CD8-positive, alpha-beta memory T cell (primary cell): ENCODE measurements at regions not wholly inside any gene's neighbourhood (a gene's known extent, or its start where the extent isn't known, plus 50 kb on each side); places are given as distances from the start of the nearest gene placed in this dataset.
"Not testable (repeated sequence)": the region's sequence is repeated elsewhere in the genome, so short reads cannot be mapped to it uniquely, and the experiment has no call there.

ENCODE experiments used
- CTCF ChIA-PET: fragments of 350-600 bp; sonication (Branson Sonifier 250); formaldehyde crosslinking; loops from one replicate; lab custom pipeline; 2021; ENCODE audit warnings: antibody characterized with exemption; lab: Charles Lee
- POLR2A ChIA-PET: fragments of 350-600 bp; sonication (Branson Sonifier 250); formaldehyde crosslinking; loops from one replicate; lab custom pipeline; 2021; ENCODE audit warnings: antibody characterized with exemption; lab: Charles Lee
- DNase-seq, 5 donors: peaks; one replicate each; pipeline versions ENCODE4 v3.0.0 to v3.0.0-alpha.2; 2020 to 2022; ENCODE audit warnings: mixed read lengths in 1 of 5
- H3K27ac ChIP-seq: one replicate; pipeline ENCODE4 v1.7.0; 2013; ENCODE audit warnings: low read depth, mild to moderate bottlenecking, low read length, moderate library complexity
- H3K27me3 ChIP-seq: 2 replicates; pipeline ENCODE4 v1.7.0; 2013; ENCODE audit warnings: low read length, mild to moderate bottlenecking; ENCODE audit not compliant: insufficient read depth, poor library complexity, severe bottlenecking
- H3K36me3 ChIP-seq: 2 replicates; pipeline ENCODE4 v1.7.0; 2013; ENCODE audit warnings: mild to moderate bottlenecking, low read length, moderate library complexity; ENCODE audit not compliant: insufficient read depth
- H3K4me1 ChIP-seq: 2 replicates; pipeline ENCODE4 v1.7.0; 2013; ENCODE audit warnings: mild to moderate bottlenecking, low read length, moderate library complexity; ENCODE audit not compliant: insufficient read depth
- H3K4me3 ChIP-seq: 2 replicates; pipeline ENCODE4 v1.7.0; 2013; ENCODE audit warnings: mild to moderate bottlenecking, low read length
- H3K9me3 ChIP-seq: 2 replicates; pipeline ENCODE4 v1.7.0; 2013; ENCODE audit warnings: mild to moderate bottlenecking, low read length
- H3K27ac Mint-ChIP-seq, 8 donors: one replicate each; pipeline ENCODE4 v1.8.0; 2020 to 2021; ENCODE audit warnings: mixed read lengths in 8 of 8, mild to moderate bottlenecking in 6 of 8, inconsistent platforms in 3 of 8, moderate library complexity in 3 of 8
- H3K27me3 Mint-ChIP-seq, 2 donors: one replicate each; pipeline ENCODE4 v1.8.0; 2020 to 2021; ENCODE audit warnings: mixed read lengths in 2 of 2, mild to moderate bottlenecking in 1 of 2, moderate library complexity in 1 of 2
- H3K36me3 Mint-ChIP-seq, 3 donors: one replicate each; pipeline ENCODE4 v1.8.0; 2020 to 2021; ENCODE audit warnings: mixed read lengths in 3 of 3, inconsistent platforms in 1 of 3, mild to moderate bottlenecking in 1 of 3
- H3K4me1 Mint-ChIP-seq, 3 donors: one replicate each; pipeline ENCODE4 v1.8.0; 2020 to 2021; ENCODE audit warnings: mixed read lengths in 3 of 3, inconsistent platforms in 1 of 3, mild to moderate bottlenecking in 1 of 3
- H3K4me3 Mint-ChIP-seq, 7 donors: one replicate each; pipeline ENCODE4 v1.8.0; 2020 to 2021; ENCODE audit warnings: mixed read lengths in 7 of 7, mild to moderate bottlenecking in 6 of 7, moderate library complexity in 4 of 7, inconsistent platforms in 2 of 7
- H3K9me3 Mint-ChIP-seq, 5 donors: one replicate each; pipeline ENCODE4 v1.8.0; 2020 to 2022; ENCODE audit warnings: mixed read lengths in 5 of 5, mild to moderate bottlenecking in 3 of 5, moderate library complexity in 2 of 5, inconsistent platforms in 1 of 5

DNA sequence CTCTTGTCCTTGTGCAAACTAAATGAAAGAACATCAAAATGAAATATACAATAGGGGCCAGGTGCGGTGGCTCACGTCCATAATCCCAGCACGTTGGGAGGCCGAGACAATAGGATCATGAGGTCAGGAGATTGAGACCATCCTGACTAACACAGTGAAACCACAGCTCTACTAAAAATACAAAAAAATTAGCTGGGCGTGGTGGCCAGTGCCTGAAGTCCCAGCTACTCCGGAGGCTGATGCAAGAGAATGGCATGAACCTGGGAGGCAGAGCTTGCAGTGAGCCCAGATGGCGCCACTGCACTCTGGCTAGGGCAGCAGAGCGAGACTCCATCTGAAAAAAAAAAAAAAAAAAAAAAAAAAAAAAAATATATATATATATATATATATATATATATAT lies 132.7 kb upstream of the HSFY2 start:
- H3K36me3 ChIP-seq, POLR2A ChIA-PET, DNase-seq, H3K9me3 Mint-ChIP-seq, CTCF ChIA-PET, H3K27me3 Mint-ChIP-seq, H3K4me1 ChIP-seq, H3K27me3 ChIP-seq, H3K36me3 Mint-ChIP-seq, H3K9me3 ChIP-seq, H3K27ac Mint-ChIP-seq, H3K4me3 ChIP-seq, H3K27ac ChIP-seq, H3K4me1 Mint-ChIP-seq, H3K4me3 Mint-ChIP-seq: not testable (repeated sequence)

DNA sequence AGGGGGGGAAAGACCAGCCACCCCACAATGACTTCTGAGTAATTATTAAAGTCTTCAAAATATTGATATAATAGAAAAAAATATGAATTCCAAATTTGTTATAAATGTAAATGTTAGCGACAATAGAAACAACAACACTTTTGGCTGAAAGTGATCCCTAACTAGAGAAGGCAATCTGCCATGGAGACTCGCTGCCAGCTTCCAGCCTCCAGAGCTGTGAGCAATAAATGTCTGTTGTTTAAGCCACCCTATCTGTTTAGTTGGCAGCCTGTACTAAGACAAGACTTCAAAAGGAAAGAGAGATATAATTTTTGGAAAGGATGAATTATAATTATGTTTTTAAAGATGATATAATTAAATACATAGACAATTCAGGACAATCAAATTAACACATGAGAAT lies 130.8 kb upstream of the HSFY2 start:
- no peaks in the 10 kb centered on the region for H3K4me1 Mint-ChIP-seq
- Histone ChIP-seq H3K27ac (no peak overlapping the region), H3K9me3 (no peaks in the 10 kb centered on the region), H3K4me3 (no peak overlapping the region), H3K27me3 (no peaks in the 10 kb centered on the region), H3K36me3 (no peaks in the 10 kb centered on the region), H3K4me1 (no peaks in the 10 kb centered on the region)
- H3K4me3 Mint-ChIP-seq: no peak overlapping the region
- H3K27me3 Mint-ChIP-seq: no peaks in the 10 kb centered on the region
- ChIA-PET CTCF (no interaction called here), POLR2A (no interaction called here)
- H3K27ac Mint-ChIP-seq: no peak overlapping the region
- no peaks in the 10 kb centered on the region for H3K9me3 Mint-ChIP-seq
- no peaks in the 10 kb centered on the region for H3K36me3 Mint-ChIP-seq
- no peak for DNase-seq

DNA sequence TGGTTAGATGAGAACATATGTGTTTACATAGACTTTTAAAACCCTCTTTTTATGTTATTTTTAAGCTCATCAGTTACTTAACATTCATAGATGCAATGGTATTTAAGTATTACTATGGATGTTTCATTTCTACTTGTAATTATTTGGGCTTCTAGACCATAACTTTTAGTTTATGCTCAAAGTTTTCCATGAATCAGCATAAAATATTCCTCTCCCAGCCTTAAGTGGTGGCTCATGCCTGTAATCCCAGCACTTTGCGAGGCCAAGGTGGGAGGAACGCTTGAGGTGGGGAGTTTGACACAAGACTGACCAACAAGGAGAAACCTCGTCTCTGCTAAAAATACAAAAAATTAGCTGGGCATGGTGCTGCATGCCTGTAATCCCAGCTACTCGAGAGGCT lies 118.5 kb upstream of the HSFY2 start:
- DNase-seq: no peak
- H3K27me3 ChIP-seq: no peaks in the 10 kb centered on the region
- no peaks in the 10 kb centered on the region for H3K36me3 ChIP-seq
- ChIA-PET POLR2A (no interaction called here), CTCF (interaction anchor here (1.1 kb wide), 1 partner anchor 16 kb away, joined by 3 read pairs; no protein-coding TSS in a partner anchor)
- H3K4me3 ChIP-seq: no peak overlapping the region
- H3K4me1 ChIP-seq: no peaks in the 10 kb centered on the region
- Mint-ChIP-seq H3K27ac (no peak overlapping the region), H3K36me3 (no peaks in the 10 kb centered on the region), H3K27me3 (no peaks in the 10 kb centered on the region), H3K4me1 (no peaks in the 10 kb centered on the region), H3K9me3 (no peaks in the 10 kb centered on the region), H3K4me3 (no peak overlapping the region)
- no peaks in the 10 kb centered on the region for H3K9me3 ChIP-seq
- no peak overlapping the region for H3K27ac ChIP-seq

DNA sequence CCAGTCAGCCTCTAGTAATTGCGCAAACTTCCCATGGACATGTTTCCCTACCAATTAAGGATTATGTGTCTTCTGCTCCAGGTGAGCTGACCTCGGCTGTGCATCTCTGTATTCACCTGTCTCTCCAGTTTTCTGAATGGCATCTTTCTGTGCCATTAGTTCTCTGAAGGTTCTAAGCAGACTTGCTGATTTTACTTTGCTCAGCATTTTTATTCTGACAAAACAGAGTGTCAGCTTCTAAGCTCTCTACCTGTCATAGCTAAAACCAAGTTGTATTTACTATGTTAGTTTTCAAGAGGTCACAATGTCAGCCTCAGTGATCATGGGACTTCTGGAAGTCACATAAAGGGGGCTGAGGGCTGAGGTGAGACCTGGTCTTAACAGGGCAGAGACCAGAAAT lies 116.0 kb upstream of the HSFY2 start:
- Histone ChIP-seq H3K9me3 (no peaks in the 10 kb centered on the region), H3K4me3 (no peak overlapping the region), H3K4me1 (no peaks in the 10 kb centered on the region), H3K27ac (no peak overlapping the region), H3K27me3 (no peaks in the 10 kb centered on the region), H3K36me3 (no peaks in the 10 kb centered on the region)
- Mint-ChIP-seq H3K9me3 (no peaks in the 10 kb centered on the region), H3K27me3 (no peaks in the 10 kb centered on the region), H3K27ac (no peak overlapping the region), H3K36me3 (no peaks in the 10 kb centered on the region), H3K4me3 (no peak overlapping the region), H3K4me1 (no peaks in the 10 kb centered on the region)
- no peak for DNase-seq
- ChIA-PET CTCF (no interaction called here), POLR2A (no interaction called here)

DNA sequence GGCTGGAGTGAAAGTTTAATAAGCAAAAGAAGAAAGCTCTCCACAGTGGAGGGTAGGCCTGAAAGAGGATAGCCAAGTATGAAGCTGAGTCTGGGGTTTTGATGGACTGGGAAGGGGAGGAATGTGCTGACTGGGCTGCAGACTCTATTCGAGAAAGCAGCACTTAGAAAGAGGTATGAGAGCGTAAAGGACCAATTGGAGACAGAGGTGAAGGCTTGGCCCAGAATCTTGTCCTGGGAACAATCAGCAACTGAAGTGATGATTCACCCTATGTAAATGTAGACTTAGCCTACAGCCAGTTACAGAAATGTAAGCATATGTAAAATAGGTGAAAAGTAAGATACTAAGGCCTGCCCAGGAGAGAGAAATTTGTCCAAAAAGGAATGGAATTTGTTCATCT lies 111.2 kb upstream of the HSFY2 start:
- H3K4me1 ChIP-seq: no peaks in the 10 kb centered on the region
- H3K27ac Mint-ChIP-seq: no peak overlapping the region
- no peaks in the 10 kb centered on the region for H3K9me3 ChIP-seq
- H3K4me1 Mint-ChIP-seq: no peaks in the 10 kb centered on the region
- H3K27me3 ChIP-seq: no peaks in the 10 kb centered on the region
- no peaks in the 10 kb centered on the region for H3K36me3 ChIP-seq
- POLR2A ChIA-PET: no interaction called here
- DNase-seq: no peak
- no peaks in the 10 kb centered on the region for H3K36me3 Mint-ChIP-seq
- no peaks in the 10 kb centered on the region for H3K27me3 Mint-ChIP-seq
- CTCF ChIA-PET: no interaction called here
- H3K9me3 Mint-ChIP-seq: no peaks in the 10 kb centered on the region
- H3K27ac ChIP-seq: no peak overlapping the region
- no peak overlapping the region for H3K4me3 Mint-ChIP-seq
- H3K4me3 ChIP-seq: no peak overlapping the region

DNA sequence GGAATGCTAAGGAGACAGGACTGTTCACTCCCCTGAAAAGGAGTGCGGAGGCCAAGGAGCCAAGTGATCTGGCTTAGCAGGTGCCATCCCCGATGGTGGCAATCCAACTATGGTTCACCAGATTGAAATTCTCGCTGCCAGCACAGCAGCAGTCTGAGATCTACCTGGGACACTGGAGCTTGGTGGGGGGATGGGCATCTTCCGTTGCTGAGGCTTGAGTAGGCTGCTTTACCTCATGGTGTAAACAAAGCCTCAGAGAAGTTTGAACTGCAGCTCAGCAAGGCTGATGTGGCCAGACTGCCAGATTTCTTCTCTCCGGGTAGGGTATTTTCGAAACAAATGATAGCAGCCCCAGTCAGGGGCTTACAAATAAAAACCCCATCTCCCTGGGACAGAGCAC lies 95.6 kb upstream of the HSFY2 start:
- H3K27me3 ChIP-seq, H3K27me3 Mint-ChIP-seq, H3K36me3 Mint-ChIP-seq, DNase-seq, H3K9me3 Mint-ChIP-seq, H3K4me1 Mint-ChIP-seq, POLR2A ChIA-PET, H3K4me3 ChIP-seq, H3K27ac ChIP-seq, CTCF ChIA-PET, H3K9me3 ChIP-seq, H3K4me1 ChIP-seq, H3K36me3 ChIP-seq, H3K27ac Mint-ChIP-seq, H3K4me3 Mint-ChIP-seq: not testable (repeated sequence)

DNA sequence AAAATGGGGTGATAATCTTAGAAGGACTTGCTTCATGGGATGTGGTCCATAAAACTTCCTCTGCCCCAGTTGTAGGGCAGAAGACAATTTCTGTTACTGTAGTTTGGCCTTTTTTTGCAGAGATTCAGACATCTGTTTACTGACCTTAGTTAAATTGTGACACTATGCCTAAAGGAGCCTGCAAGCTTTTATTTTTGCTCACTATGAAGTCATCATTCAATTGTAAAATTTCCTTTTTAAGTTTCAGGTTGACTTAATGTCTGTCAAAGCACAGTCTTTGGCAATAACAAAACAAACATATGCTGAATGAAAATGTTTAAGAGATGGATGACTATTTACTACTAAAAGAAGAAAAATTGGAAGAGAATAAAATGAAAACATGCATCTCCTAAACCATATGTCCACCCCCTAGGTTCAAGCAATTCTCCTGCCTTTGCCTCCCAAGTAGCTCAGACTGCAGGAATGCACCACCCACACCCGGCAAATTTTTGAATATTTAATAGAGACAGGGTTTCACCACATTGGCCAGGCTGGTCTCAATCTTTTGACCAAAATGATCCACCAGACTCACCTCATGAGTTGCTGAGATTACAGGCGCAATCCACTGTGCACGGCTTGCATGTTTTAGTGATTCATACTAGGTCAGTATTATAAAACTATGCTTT lies 93.5 kb upstream of the HSFY2 start:
- H3K4me3 Mint-ChIP-seq, H3K9me3 ChIP-seq, POLR2A ChIA-PET, H3K27me3 ChIP-seq, H3K36me3 ChIP-seq, H3K4me3 ChIP-seq, DNase-seq, H3K4me1 Mint-ChIP-seq, H3K27ac ChIP-seq, H3K27ac Mint-ChIP-seq, CTCF ChIA-PET, H3K4me1 ChIP-seq, H3K36me3 Mint-ChIP-seq, H3K9me3 Mint-ChIP-seq, H3K27me3 Mint-ChIP-seq: not testable (repeated sequence)

DNA sequence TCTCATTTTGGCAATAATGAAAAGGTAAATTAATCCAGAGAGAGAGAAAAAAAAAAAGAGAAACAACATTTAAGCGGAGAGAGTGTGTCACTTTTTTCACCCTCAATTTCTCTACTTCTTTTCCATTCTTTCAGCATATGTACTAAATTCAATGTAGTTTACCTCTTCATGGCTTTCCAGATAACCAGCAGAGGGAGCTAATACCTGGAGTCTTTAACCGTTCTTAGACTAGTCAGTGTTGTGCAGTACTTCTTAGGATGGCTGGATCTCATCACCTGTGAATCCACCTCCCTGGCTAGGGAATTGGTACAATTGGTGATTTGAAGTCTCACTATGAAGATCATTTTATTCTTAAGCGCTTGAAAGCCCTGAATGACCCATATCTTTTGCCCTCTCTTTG lies 87.3 kb upstream of the HSFY2 start:
- POLR2A ChIA-PET, H3K27me3 ChIP-seq, H3K4me1 ChIP-seq, CTCF ChIA-PET, H3K9me3 Mint-ChIP-seq, H3K27ac ChIP-seq, DNase-seq, H3K27me3 Mint-ChIP-seq, H3K27ac Mint-ChIP-seq, H3K36me3 ChIP-seq, H3K36me3 Mint-ChIP-seq, H3K9me3 ChIP-seq, H3K4me3 Mint-ChIP-seq, H3K4me3 ChIP-seq, H3K4me1 Mint-ChIP-seq: not testable (repeated sequence)
